ENCODE measurements at regions not wholly inside any gene's neighbourhood (a gene's known extent, or its start where the extent isn't known, plus 50 kb on each side); places are given as distances from the start of the nearest gene placed in this dataset.

DNA sequence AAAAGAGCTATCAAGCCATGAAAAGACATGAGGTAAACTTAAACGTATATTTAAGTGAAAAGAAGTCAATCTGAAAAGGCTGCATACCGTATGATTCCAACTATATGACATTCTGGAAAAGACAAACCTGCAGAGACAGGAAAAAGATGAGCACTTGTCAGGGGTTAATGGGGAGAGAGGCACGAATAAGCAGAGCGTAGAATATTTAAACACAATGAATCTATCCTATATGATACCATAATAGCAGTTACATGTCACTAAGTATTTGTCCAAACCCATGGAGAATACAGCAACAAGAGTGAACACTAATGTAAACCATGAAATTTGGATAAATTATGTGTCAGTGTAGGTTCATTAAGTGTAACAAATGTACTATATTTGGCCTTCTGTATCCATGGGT, 560.3 kb upstream of the ANO3 start:
- Histone ChIP-seq H3K36me3 (no peaks in the 10 kb centered on the region), H3K4me3 (no peak overlapping the region), H3K4me1 (peaks cover 0 to 2% (median 0%) of the 10 kb centered on the region in 4 donors), H3K9me3 (no peaks in the 10 kb centered on the region), H3K27me3 (no peaks in the 10 kb centered on the region), H3K27ac (no peak overlapping the region)
- no peak for DNase-seq
- 34 to 46% methylated on average over 4 of the region's 4 CpGs for WGBS, 2 donors
- TF ChIP-seq POLR2AphosphoS5 (IDR thresholded peaks at IDR 0.05): no peak
- no peak for TF ChIP-seq CTCF (IDR thresholded peaks at IDR 0.05)
- TF ChIP-seq POLR2A (IDR thresholded peaks at IDR 0.05): no peak
- no peak for TF ChIP-seq EP300 (IDR thresholded peaks at IDR 0.05)
- no peak for ATAC-seq (ENCODE audit: low FRiP score in 2 of 2)

GRCh38 chr11:25775603-25776002, 556.3 kb upstream of the ANO3 start:
- H3K4me3 ChIP-seq: no peak overlapping the region

GRCh38 chr11:25776238-25776637, 555.7 kb upstream of the ANO3 start:
- TF ChIP-seq POLR2AphosphoS5 (IDR thresholded peaks at IDR 0.05): no peak
- TF ChIP-seq CTCF (IDR thresholded peaks at IDR 0.05): no peak
- TF ChIP-seq EP300 (IDR thresholded peaks at IDR 0.05): no peak
- no peak for TF ChIP-seq POLR2A (IDR thresholded peaks at IDR 0.05)
- no peak for ATAC-seq (ENCODE audit: low FRiP score in 2 of 2)
- H3K27me3 ChIP-seq: no peaks in the 10 kb centered on the region
- no peak overlapping the region for H3K4me3 ChIP-seq
- H3K27ac ChIP-seq: no peak overlapping the region
- DNase-seq: no peak
- no peaks in the 10 kb centered on the region for H3K36me3 ChIP-seq
- H3K9me3 ChIP-seq: no peaks in the 10 kb centered on the region
- WGBS, 2 donors: 75 to 94% methylated on average over 1 of the region's 1 CpG
- no peaks in the 10 kb centered on the region for H3K4me1 ChIP-seq

More at GRCh38 chr11:25775603-25776002, 556.3 kb upstream of the ANO3 start:
- 62 to 70% methylated on average over 1 of the region's 1 CpG for WGBS, 2 donors
- no peak overlapping the region for H3K27ac ChIP-seq
- H3K27me3 ChIP-seq: no peaks in the 10 kb centered on the region
- TF ChIP-seq POLR2AphosphoS5 (IDR thresholded peaks at IDR 0.05) (no peak), EP300 (IDR thresholded peaks at IDR 0.05) (no peak), POLR2A (IDR thresholded peaks at IDR 0.05) (no peak), CTCF (IDR thresholded peaks at IDR 0.05) (no peak)
- no peaks in the 10 kb centered on the region for H3K9me3 ChIP-seq
- no peaks in the 10 kb centered on the region for H3K4me1 ChIP-seq
- H3K36me3 ChIP-seq: no peaks in the 10 kb centered on the region
- DNase-seq (no peak), ATAC-seq (ENCODE audit: low FRiP score in 2 of 2) (no peak)

GRCh38 chr11:25777343-25777742, 554.6 kb upstream of the ANO3 start:
- Histone ChIP-seq H3K4me3 (no peak overlapping the region), H3K9me3 (no peaks in the 10 kb centered on the region), H3K27ac (no peak overlapping the region), H3K27me3 (no peaks in the 10 kb centered on the region), H3K36me3 (no peaks in the 10 kb centered on the region), H3K4me1 (no peaks in the 10 kb centered on the region)
- TF ChIP-seq CTCF (IDR thresholded peaks at IDR 0.05) (no peak), POLR2AphosphoS5 (IDR thresholded peaks at IDR 0.05) (no peak), EP300 (IDR thresholded peaks at IDR 0.05) (no peak), POLR2A (IDR thresholded peaks at IDR 0.05) (no peak)
- ATAC-seq (ENCODE audit: low FRiP score in 2 of 2) (no peak), DNase-seq (no peak)
- 88 to 91% methylated on average over 2 of the region's 2 CpGs for WGBS, 2 donors

GRCh38 chr11:25779033-25779432, 552.9 kb upstream of the ANO3 start:
- WGBS, 2 donors: 63 to 65% methylated on average over 1 of the region's 1 CpG
- H3K4me3 ChIP-seq: no peak overlapping the region
- H3K27me3 ChIP-seq: no peaks in the 10 kb centered on the region
- ATAC-seq (ENCODE audit: low FRiP score in 2 of 2) (no peak), DNase-seq (no peak)
- TF ChIP-seq EP300 (IDR thresholded peaks at IDR 0.05) (no peak), CTCF (IDR thresholded peaks at IDR 0.05) (no peak), POLR2A (IDR thresholded peaks at IDR 0.05) (no peak), POLR2AphosphoS5 (IDR thresholded peaks at IDR 0.05) (no peak)
- no peaks in the 10 kb centered on the region for H3K9me3 ChIP-seq
- no peak overlapping the region for H3K27ac ChIP-seq
- H3K4me1 ChIP-seq: no peaks in the 10 kb centered on the region
- no peaks in the 10 kb centered on the region for H3K36me3 ChIP-seq

Measured in upper lobe of left lung (tissue), 6 donors.